ENCODE measurements at regions not wholly inside any gene's neighbourhood (a gene's known extent, or its start where the extent isn't known, plus 50 kb on each side); places are given as distances from the start of the nearest gene placed in this dataset.
"Not testable (repeated sequence)": the region's sequence is repeated elsewhere in the genome, so short reads cannot be mapped to it uniquely, and the experiment has no call there.

GRCh38 chr9:97176206-97176605 is 131.3 kb upstream of the CCDC180 start:
- no peak for DNase-seq

GRCh38 chr9:97168174-97168573 is 129.2 kb upstream of the CTSV start:
- DNase-seq: not testable (repeated sequence)

GRCh38 chr9:97166496-97167138 is 127.7 kb upstream of the CTSV start:
- not testable (repeated sequence) for DNase-seq

- DNase-seq: no peak
Measured at GRCh38 chr9:97160255-97160654, 121.3 kb upstream of the CTSV start.

- not testable (repeated sequence) for DNase-seq
Measured at GRCh38 chr9:97158722-97159121, 119.8 kb upstream of the CTSV start.

- not testable (repeated sequence) for DNase-seq
Measured at GRCh38 chr9:97155441-97155840, 116.5 kb upstream of the CTSV start.

- no peak for DNase-seq
Measured at GRCh38 chr9:97153967-97154366, 115.0 kb upstream of the CTSV start.

- not testable (repeated sequence) for DNase-seq
Measured at GRCh38 chr9:97153160-97153559, 114.2 kb upstream of the CTSV start.

- not testable (repeated sequence) for DNase-seq
Measured at GRCh38 chr9:97150471-97150870, 111.5 kb upstream of the CTSV start.

GRCh38 chr9:97148428-97148827 is 109.5 kb upstream of the CTSV start:
- not testable (repeated sequence) for DNase-seq

- DNase-seq: not testable (repeated sequence)
Measured at GRCh38 chr9:97145680-97146079, 106.7 kb upstream of the CTSV start.

GRCh38 chr9:97140566-97140965 is 101.6 kb upstream of the CTSV start:
- DNase-seq: no peak

GRCh38 chr9:97136421-97136820 is 97.5 kb upstream of the CTSV start:
- no peak for DNase-seq

- DNase-seq: not testable (repeated sequence)
Measured at GRCh38 chr9:97133966-97134365, 95.0 kb upstream of the CTSV start.

GRCh38 chr9:97132865-97133264 is 93.9 kb upstream of the CTSV start:
- no peak for DNase-seq

GRCh38 chr9:97130864-97131263 is 91.9 kb upstream of the CTSV start:
- DNase-seq: not testable (repeated sequence)

GRCh38 chr9:97130387-97130786 is 91.4 kb upstream of the CTSV start:
- DNase-seq: not testable (repeated sequence)

- no peak for DNase-seq
Measured at GRCh38 chr9:97128919-97129318, 90.0 kb upstream of the CTSV start.

GRCh38 chr9:97124256-97124655 is 85.3 kb upstream of the CTSV start:
- DNase-seq: no peak

- no peak for DNase-seq
Measured at GRCh38 chr9:97110696-97111095, 71.8 kb upstream of the CTSV start.

- peak; percentile 37 for DNase-seq
Measured at GRCh38 chr9:97109194-97109811, 70.4 kb upstream of the CTSV start.

GRCh38 chr9:97105220-97105619 is 66.3 kb upstream of the CTSV start:
- DNase-seq: not testable (repeated sequence)

- DNase-seq: not testable (repeated sequence)
Measured at GRCh38 chr9:97103613-97104383, 64.9 kb upstream of the CTSV start.

GRCh38 chr9:97099540-97099939 is 60.6 kb upstream of the CTSV start:
- DNase-seq: not testable (repeated sequence)
